ENCODE measurements at regions not wholly inside any gene's neighbourhood (a gene's known extent, or its start where the extent isn't known, plus 50 kb on each side); places are given as distances from the start of the nearest gene placed in this dataset.

DNA sequence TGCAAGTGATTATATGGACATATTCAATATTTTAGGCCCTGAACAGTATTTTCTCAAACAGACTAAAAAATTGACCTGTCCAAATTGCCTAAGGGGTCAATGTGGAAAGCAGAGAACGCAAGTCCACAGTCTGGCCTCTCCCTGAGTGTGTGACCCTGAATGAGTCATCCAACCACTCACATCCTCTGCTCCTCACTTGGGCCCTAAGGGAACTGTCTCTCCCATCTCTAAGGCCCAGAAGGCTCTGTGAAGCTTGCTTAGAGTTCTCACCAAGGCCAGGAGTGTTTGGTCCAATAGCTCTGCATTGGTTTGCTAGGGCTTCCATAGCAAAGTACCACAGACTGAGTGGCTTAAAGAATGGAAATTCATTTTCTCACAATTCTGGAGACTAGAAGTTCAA is 155.1 kb downstream of the LSM5 start:
- TF ChIP-seq CTCF (IDR thresholded peaks at IDR 0.05) (no peak), POLR2A (IDR thresholded peaks at IDR 0.05) (no peak)
